Neural cell (in vitro differentiated cells): ENCODE measurements at regions not wholly inside any gene's neighbourhood (a gene's known extent, or its start where the extent isn't known, plus 50 kb on each side); places are given as distances from the start of the nearest gene placed in this dataset.

Experiments used
- H2AFZ ChIP-seq: fragments of 200-600, 300-800 bp; sonication (generic), shearing (Covaris generic); 2 replicates; pipeline ENCODE4 v1.6.0; 2014; ENCODE audit warnings: low read depth, mild to moderate bottlenecking, antibody characterized with exemption, low read length, moderate library complexity
- H3F3A ChIP-seq: fragments of 200-600 bp; shearing (Covaris generic); 2 replicates; pipeline ENCODE4 v1.6.1; 2016; ENCODE audit warnings: mild to moderate bottlenecking, moderate library complexity, mixed read lengths, antibody characterized with exemption, low read length; ENCODE audit not compliant: insufficient read depth, poor library complexity, severe bottlenecking
- H3K27ac ChIP-seq: fragments of 200-600, 300-800 bp; sonication (generic), shearing (Covaris generic); 2 replicates; pipeline ENCODE4 v1.5.1; 2014; ENCODE audit warnings: mild to moderate bottlenecking, low read length, moderate library complexity
- H3K27me3 ChIP-seq: fragments of 300-800, 200-600 bp; sonication (generic), shearing (Covaris generic); 2 replicates; pipeline ENCODE4 v1.6.0; 2014; ENCODE audit warnings: mild to moderate bottlenecking, low read depth, low read length, moderate library complexity; ENCODE audit not compliant: insufficient read depth
- H3K36me3 ChIP-seq: fragments of 300-800, 200-600 bp; sonication (generic), shearing (Covaris generic); 2 replicates; pipeline ENCODE4 v1.5.1; 2014; ENCODE audit warnings: mild to moderate bottlenecking, antibody characterized with exemption, low read length, moderate library complexity; ENCODE audit not compliant: insufficient read depth
- H3K4me2 ChIP-seq: fragments of 300-800, 200-600 bp; sonication (generic), shearing (Covaris generic); 2 replicates; pipeline ENCODE4 v1.6.0; 2014; ENCODE audit warnings: mild to moderate bottlenecking, low read length
- H3K4me3 ChIP-seq: fragments of 300-800, 200-600 bp; sonication (generic), shearing (Covaris generic); 2 replicates; pipeline ENCODE4 v1.5.1; 2014; ENCODE audit warnings: mild to moderate bottlenecking, low read length, moderate library complexity
- H3K79me2 ChIP-seq: fragments of 200-600 bp; shearing (Covaris generic); replicated peaks from 2 replicates; pipeline ENCODE4 v1.6.0; 2014; ENCODE audit warnings: mild to moderate bottlenecking, low read length, moderate library complexity; ENCODE audit not compliant: insufficient read depth
- H3K9ac ChIP-seq: fragments of 300-800, 200-600 bp; sonication (generic), shearing (Covaris generic); 2 replicates; pipeline ENCODE4 v1.6.1; 2016; ENCODE audit warnings: mild to moderate bottlenecking, low read length, mixed read lengths
- H3K9me2 ChIP-seq: fragments of 200-600 bp; shearing (Covaris generic); 2 replicates; pipeline ENCODE4 v1.6.1; 2016; ENCODE audit warnings: mild to moderate bottlenecking, low read length, mixed read lengths; ENCODE audit not compliant: insufficient read depth
- H3K9me3 ChIP-seq: fragments of 200-600, 300-800 bp; sonication (generic), shearing (Covaris generic); 2 replicates; pipeline ENCODE4 v1.6.1; 2016; ENCODE audit warnings: mild to moderate bottlenecking, mixed run types, low read length, moderate library complexity, mixed read lengths
- H4K20me1 ChIP-seq: fragments of 200-600 bp; shearing (Covaris generic); 2 replicates; pipeline ENCODE4 v1.6.1; 2016; ENCODE audit warnings: mild to moderate bottlenecking, mixed run types; ENCODE audit not compliant: insufficient read depth
- CTCF ChIP-seq: fragments of 450-650 bp; IDR thresholded peaks from 2 replicates; pipeline ENCODE4 v1.5.1; 2014; ENCODE audit warnings: antibody characterized with exemption, mild to moderate bottlenecking, moderate library complexity; ENCODE audit not compliant: poor library complexity, severe bottlenecking
- EP300 ChIP-seq: fragments of 450-650 bp; conservative IDR thresholded peaks from 2 replicates; pipeline ENCODE4 v1.6.1; 2014; ENCODE audit warnings: antibody characterized with exemption, mild to moderate bottlenecking, moderate library complexity; ENCODE audit not compliant: poor library complexity, severe bottlenecking
- EZH2 ChIP-seq: fragments of 200-600, 300-800 bp; shearing (Covaris generic), sonication (generic); IDR thresholded peaks from 2 replicates; pipeline ENCODE4 v1.6.1; 2014; ENCODE audit warnings: antibody characterized with exemption, low read length, borderline replicate concordance, mild to moderate bottlenecking; ENCODE audit not compliant: insufficient read depth, poor library complexity, severe bottlenecking
- MXI1 ChIP-seq: fragments of 450-650 bp; conservative IDR thresholded peaks from 2 replicates; pipeline ENCODE4 v1.6.1; 2014; ENCODE audit warnings: antibody characterized with exemption, mild to moderate bottlenecking; ENCODE audit not compliant: poor library complexity, severe bottlenecking
- POLR2AphosphoS5 ChIP-seq: IDR thresholded peaks from 2 replicates; pipeline ENCODE4 v1.6.1; 2012
- RAD21 ChIP-seq: fragments of 450-650 bp; conservative IDR thresholded peaks from 2 replicates; pipeline ENCODE4 v1.6.1; 2014; ENCODE audit warnings: antibody characterized with exemption, mild to moderate bottlenecking, moderate library complexity
- REST ChIP-seq: IDR thresholded peaks from 2 replicates; pipeline ENCODE4 v1.6.1; 2012; ENCODE audit warnings: borderline replicate concordance
- SMC3 ChIP-seq: fragments of 450-650 bp; conservative IDR thresholded peaks from 2 replicates; pipeline ENCODE4 v1.6.1; 2014; ENCODE audit warnings: antibody characterized with exemption, mild to moderate bottlenecking, moderate library complexity; ENCODE audit not compliant: poor library complexity
- TAF1 ChIP-seq: IDR thresholded peaks from 2 replicates; pipeline ENCODE4 v1.6.1; 2012; ENCODE audit warnings: low read depth

- no peak overlapping the region for H3K4me3 ChIP-seq
- no peak overlapping the region for H3K27ac ChIP-seq
- H3K4me2 ChIP-seq: no peak overlapping the region
- no peaks in the 10 kb centered on the region for H3K36me3 ChIP-seq
- no peaks in the 10 kb centered on the region for H3K27me3 ChIP-seq
- no peaks in the 10 kb centered on the region for H3K79me2 ChIP-seq
- no peak overlapping the region for H2AFZ ChIP-seq
- no peak overlapping the region for H3K9ac ChIP-seq
- H3K9me3 ChIP-seq: no peaks in the 10 kb centered on the region
- H3F3A ChIP-seq: no peaks in the 10 kb centered on the region
- TF ChIP-seq EP300 (no peak), RAD21 (no peak), CTCF (no peak), REST (no peak)
- no peaks in the 10 kb centered on the region for H4K20me1 ChIP-seq
- no peaks in the 10 kb centered on the region for H3K9me2 ChIP-seq
Observed at GRCh38 chr14:103250181-103250580, 83.9 kb upstream of the EIF5 start.

GRCh38 chr14:103250874-103251273 lies 83.2 kb upstream of the EIF5 start:
- H3K9me3 ChIP-seq: no peaks in the 10 kb centered on the region
- H3K9ac ChIP-seq: no peak overlapping the region
- no peak overlapping the region for H3K4me3 ChIP-seq
- H3K4me2 ChIP-seq: no peak overlapping the region
- no peaks in the 10 kb centered on the region for H3K9me2 ChIP-seq
- no peaks in the 10 kb centered on the region for H3K27me3 ChIP-seq
- H3K79me2 ChIP-seq: no peaks in the 10 kb centered on the region
- no peaks in the 10 kb centered on the region for H3K36me3 ChIP-seq
- no peaks in the 10 kb centered on the region for H3F3A ChIP-seq
- no peaks in the 10 kb centered on the region for H4K20me1 ChIP-seq
- no peak for TF ChIP-seq MXI1
- no peak for TF ChIP-seq EP300
- TF ChIP-seq CTCF: no peak
- no peak for TF ChIP-seq EZH2
- TF ChIP-seq REST: no peak
- TF ChIP-seq POLR2AphosphoS5: no peak
- TF ChIP-seq SMC3: no peak
- TF ChIP-seq TAF1: no peak
- no peak for TF ChIP-seq RAD21
- no peak overlapping the region for H3K27ac ChIP-seq
- no peak overlapping the region for H2AFZ ChIP-seq
